Muscle of leg (tissue), 3 donors: ENCODE measurements at regions not wholly inside any gene's neighbourhood (a gene's known extent, or its start where the extent isn't known, plus 50 kb on each side); places are given as distances from the start of the nearest gene placed in this dataset.

ENCODE experiments used
- DNase-seq: peaks from one replicate; pipeline ENCODE4 v3.0.0; 2013
- H3K27ac ChIP-seq: one replicate; pipeline ENCODE4 v1.5.1; 2013; ENCODE audit warnings: mild to moderate bottlenecking, low read length, control low read depth
- H3K27me3 ChIP-seq: one replicate; pipeline ENCODE4 v1.6.1; 2013; ENCODE audit warnings: low read length; ENCODE audit not compliant: control insufficient read depth, insufficient read depth
- H3K36me3 ChIP-seq: one replicate; pipeline ENCODE4 v1.6.1; 2013; ENCODE audit warnings: low read length; ENCODE audit not compliant: control insufficient read depth, insufficient read depth
- H3K4me1 ChIP-seq: one replicate; pipeline ENCODE4 v1.6.1; 2013; ENCODE audit warnings: low read length; ENCODE audit not compliant: control insufficient read depth, insufficient read depth
- H3K4me3 ChIP-seq: one replicate; pipeline ENCODE4 v1.5.1; 2013; ENCODE audit warnings: low read length, control low read depth
- H3K9me3 ChIP-seq: replicated peaks from 2 replicates; pipeline ENCODE4 v1.6.1; 2013; ENCODE audit warnings: low read depth, low read length; ENCODE audit not compliant: control insufficient read depth
- whole genome bisulfite sequencing: methylation state at CpG from one replicate; pipeline ENCODE4 v1.1.5; 2013; ENCODE audit warnings: missing lambda C conversion rate; ENCODE audit not compliant: insufficient coverage; 5-methylcytosine and 5-hydroxymethylcytosine counted together

DNA sequence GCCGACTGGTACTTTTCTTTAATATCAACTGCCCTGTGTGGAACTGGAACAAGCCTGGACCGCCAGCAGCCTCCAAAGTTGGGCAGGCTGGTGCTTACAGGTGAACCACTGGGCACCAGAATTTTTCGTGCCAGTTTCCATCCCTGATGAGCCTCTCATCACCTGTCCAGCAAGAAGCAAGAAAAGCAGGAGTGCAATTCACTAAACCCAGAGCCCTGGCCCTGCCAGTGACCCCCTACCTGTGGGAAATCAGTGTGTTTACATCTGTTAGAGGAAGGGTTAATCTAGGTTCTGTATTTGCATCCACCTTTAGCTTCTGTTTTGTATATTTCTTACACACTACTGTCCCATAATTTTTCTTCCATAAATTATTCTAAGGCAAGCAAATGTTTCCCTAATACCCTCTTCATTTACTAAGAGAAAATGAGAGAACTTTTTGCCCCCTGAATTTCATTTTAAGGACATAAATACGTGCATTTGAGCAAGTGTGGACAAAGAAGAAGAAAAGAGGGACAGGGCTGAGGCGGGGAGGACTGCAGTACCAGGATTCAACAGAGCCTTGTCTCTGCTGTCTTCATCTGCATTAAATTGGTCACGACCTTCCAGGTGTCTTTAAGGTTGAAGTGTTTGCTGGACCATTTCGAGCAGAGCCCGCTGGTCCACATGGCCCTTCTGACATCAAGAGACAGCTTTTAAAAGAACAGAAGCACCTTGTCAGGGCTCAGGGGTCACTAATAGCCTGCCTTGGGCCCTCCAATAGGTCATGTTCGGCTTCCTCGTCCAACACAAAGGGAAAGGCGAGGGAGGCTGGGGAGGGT is 763.1 kb downstream of the BCL11A start:
- 70% methylated on average over 7 of the region's 11 CpGs for WGBS
- no peaks in the 10 kb centered on the region for H3K9me3 ChIP-seq
- H3K36me3 ChIP-seq: no peaks in the 10 kb centered on the region
- H3K4me3 ChIP-seq: no peak overlapping the region
- no peaks in the 10 kb centered on the region for H3K4me1 ChIP-seq
- H3K27ac ChIP-seq: no peak overlapping the region
- no peak for DNase-seq
- no peaks in the 10 kb centered on the region for H3K27me3 ChIP-seq

DNA sequence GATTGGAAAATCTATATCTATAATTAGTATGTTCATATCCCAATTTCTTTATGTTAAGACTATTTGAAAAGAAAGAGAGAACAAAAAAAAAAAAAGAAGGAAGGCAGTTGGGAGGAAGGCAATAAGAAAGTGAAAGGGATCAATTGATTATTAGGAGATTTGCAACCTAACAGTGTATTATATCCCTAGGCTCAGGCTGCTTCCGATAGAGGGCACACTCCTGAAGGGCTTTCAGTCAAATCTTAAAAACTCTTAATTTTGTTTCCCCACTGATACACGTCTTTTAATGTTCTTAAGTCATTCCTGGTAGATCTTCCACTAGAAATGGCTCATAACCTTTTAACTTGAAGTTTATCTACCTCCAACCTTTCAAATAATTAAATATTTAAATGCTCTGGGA is 763.9 kb downstream of the BCL11A start:
- WGBS: no CpG with 5 or more reads among the region's 2 CpGs
- H3K27me3 ChIP-seq: no peaks in the 10 kb centered on the region
- no peak overlapping the region for H3K27ac ChIP-seq
- no peaks in the 10 kb centered on the region for H3K4me1 ChIP-seq
- no peaks in the 10 kb centered on the region for H3K36me3 ChIP-seq
- no peak for DNase-seq
- H3K4me3 ChIP-seq: no peak overlapping the region
- no peaks in the 10 kb centered on the region for H3K9me3 ChIP-seq

DNA sequence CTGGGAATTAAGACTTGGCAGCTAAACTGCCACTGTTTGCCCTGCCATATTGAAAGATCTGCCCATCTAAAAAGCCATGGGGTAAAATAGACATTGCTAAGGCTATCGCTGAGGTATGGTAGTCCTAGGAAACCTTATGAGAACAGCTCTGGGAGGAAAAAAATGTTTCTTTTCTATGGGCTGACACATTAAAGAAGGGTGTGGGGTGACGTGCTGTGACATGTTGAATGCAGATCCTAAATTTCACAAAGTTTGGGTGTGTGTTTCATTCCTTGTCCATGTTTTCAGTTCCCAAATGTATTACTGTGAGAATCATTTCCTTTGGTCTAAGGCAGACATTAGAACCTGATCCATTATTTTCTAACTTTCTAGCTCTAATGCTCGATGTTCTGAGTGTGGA is 766.4 kb downstream of the BCL11A start:
- H3K27me3 ChIP-seq: no peaks in the 10 kb centered on the region
- no peak overlapping the region for H3K4me3 ChIP-seq
- no peaks in the 10 kb centered on the region for H3K36me3 ChIP-seq
- 52% methylated on average over 2 of the region's 3 CpGs for WGBS
- DNase-seq: no peak
- H3K4me1 ChIP-seq: no peaks in the 10 kb centered on the region
- no peak overlapping the region for H3K27ac ChIP-seq
- H3K9me3 ChIP-seq: no peaks in the 10 kb centered on the region

DNA sequence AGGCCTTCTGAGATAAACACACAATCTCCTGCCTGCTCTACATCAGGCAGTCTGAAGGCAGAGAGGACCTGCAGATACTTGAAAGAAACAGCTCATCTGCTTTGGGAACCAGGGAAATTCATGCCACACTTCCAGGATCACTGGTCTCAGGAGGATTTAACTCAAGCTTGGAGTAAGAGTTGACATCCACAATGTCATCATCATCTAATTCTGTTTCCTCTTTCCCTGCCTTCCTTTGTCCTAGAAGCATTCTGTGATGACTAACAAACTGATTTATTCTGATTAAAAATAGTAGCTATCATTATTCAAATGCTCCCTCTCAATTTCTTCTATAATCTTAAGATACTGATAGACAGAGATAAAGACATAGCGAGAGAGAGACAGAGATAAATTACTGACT is 766.8 kb downstream of the BCL11A start:
- no peak for DNase-seq
- Histone ChIP-seq H3K9me3 (no peaks in the 10 kb centered on the region), H3K27me3 (no peaks in the 10 kb centered on the region), H3K4me3 (no peak overlapping the region), H3K36me3 (no peaks in the 10 kb centered on the region), H3K4me1 (no peaks in the 10 kb centered on the region), H3K27ac (no peak overlapping the region)
- 83% methylated on average over 1 of the region's 1 CpG for WGBS

DNA sequence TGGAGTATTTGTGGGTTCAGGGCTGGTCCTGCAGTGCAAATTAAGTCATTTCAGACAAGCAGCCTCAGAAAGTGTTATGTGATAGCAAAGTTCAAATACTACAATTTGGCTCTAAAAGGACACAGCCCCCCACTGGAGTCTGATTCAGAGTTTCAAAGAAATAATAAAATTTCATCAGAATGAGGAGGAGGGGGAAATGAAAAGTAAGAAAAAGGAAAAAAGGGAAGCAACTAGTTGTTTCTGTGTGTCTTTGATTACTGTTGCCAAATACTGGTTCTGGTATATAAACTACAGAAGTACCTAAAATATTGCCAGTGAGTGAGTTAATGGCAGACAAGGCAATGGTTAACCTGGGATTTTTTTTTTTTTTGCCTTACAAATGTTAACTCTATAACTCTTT is 773.9 kb downstream of the BCL11A start:
- Histone ChIP-seq H3K9me3 (no peaks in the 10 kb centered on the region), H3K27ac (no peak overlapping the region), H3K27me3 (no peaks in the 10 kb centered on the region), H3K4me3 (no peak overlapping the region), H3K4me1 (no peaks in the 10 kb centered on the region), H3K36me3 (no peaks in the 10 kb centered on the region)
- DNase-seq: no peak

DNA sequence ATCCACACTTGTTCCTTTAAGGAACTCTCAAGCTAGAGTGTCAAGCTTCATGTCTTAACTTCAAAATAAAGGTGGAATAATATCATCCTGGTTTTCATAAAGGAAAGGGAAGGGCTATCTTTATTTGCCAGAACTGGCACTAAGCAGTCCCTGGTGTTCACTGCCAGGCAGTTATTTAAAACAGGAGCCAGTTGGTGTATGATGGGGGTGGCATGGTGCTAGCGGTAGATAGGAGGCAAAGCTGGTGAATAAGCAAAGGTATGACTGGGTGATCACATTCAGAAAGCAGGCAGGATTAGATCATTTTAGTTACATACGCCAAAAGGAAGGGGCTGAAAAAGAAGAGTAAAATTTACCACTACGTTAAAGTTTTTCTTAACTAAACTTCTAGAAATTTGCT is 776.3 kb downstream of the BCL11A start:
- Histone ChIP-seq H3K4me3 (no peak overlapping the region), H3K27me3 (no peaks in the 10 kb centered on the region), H3K9me3 (no peaks in the 10 kb centered on the region), H3K36me3 (no peaks in the 10 kb centered on the region), H3K4me1 (no peaks in the 10 kb centered on the region), H3K27ac (no peak overlapping the region)
- no peak for DNase-seq
- 78% methylated on average over 1 of the region's 3 CpGs for WGBS

DNA sequence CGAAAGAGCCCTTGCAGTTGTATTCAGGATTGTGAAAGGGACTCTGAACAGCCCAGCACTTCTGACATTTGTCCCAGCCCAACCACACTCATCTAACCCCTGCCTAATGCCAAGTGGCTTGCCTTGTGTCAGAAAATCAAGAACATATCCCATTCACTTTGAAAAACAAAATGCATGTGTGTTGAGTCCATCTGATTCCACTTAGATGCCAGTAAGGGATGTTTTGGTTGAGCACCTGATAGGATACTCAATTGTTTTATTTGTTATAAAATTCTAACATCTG is 776.8 kb downstream of the BCL11A start:
- Histone ChIP-seq H3K4me1 (no peaks in the 10 kb centered on the region), H3K9me3 (no peaks in the 10 kb centered on the region), H3K27ac (no peak overlapping the region), H3K4me3 (no peak overlapping the region), H3K36me3 (no peaks in the 10 kb centered on the region), H3K27me3 (no peaks in the 10 kb centered on the region)
- no CpG with 5 or more reads among the region's 1 CpG for WGBS
- DNase-seq: no peak

DNA sequence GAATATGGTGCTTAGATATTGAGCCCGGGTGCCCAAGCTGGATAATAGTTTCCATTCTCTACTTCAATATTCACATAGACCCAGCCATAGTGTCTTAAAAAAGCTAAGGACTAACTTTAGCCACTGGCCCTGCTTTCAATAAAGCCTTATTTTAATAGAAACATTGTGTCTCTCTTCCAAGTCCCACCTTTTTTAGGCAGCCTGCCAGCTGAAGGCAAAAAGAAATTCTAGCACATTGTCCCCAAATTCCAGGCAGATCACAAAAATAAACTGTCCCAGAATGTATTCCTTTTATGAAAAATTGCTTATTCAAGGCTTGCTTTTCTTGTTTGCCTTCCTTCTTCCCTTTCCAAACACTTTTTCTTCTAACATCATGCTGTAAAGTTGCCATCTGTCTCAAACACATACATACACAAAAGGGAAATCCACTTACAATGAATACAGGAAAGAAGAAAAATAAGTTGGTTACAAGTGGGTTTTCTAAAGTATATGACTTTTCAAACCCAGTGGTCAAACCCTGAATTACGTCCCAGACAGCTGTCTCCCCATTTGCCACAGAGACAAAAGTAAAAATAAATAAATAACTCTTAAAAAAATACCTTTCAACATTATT is 778.5 kb downstream of the BCL11A start:
- H3K27ac ChIP-seq: no peak overlapping the region
- WGBS: no CpG with 5 or more reads among the region's 2 CpGs
- H3K4me1 ChIP-seq: no peaks in the 10 kb centered on the region
- no peaks in the 10 kb centered on the region for H3K27me3 ChIP-seq
- H3K9me3 ChIP-seq: no peaks in the 10 kb centered on the region
- no peak overlapping the region for H3K4me3 ChIP-seq
- no peaks in the 10 kb centered on the region for H3K36me3 ChIP-seq
- DNase-seq: peak; percentile 17

DNA sequence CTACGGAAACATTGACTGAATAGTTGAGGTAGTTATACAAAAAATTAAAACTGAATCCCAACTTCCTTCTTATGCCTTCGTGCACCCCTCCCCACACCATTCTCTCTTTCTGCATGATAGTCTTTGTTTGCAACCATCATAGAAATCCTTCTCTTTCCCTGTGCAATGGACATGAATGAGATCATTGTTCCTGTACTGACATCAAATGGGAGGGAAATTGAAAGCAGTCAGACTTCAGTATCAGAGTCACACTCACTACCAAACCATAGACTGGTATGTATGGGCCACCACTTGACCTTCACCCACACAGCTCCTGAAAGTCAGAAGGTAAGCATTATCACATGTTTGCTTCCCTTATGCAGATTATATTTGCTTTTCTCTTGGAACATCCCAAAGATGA is 782.8 kb downstream of the BCL11A start:
- Histone ChIP-seq H3K36me3 (no peaks in the 10 kb centered on the region), H3K27ac (no peak overlapping the region), H3K4me3 (no peak overlapping the region), H3K9me3 (no peaks in the 10 kb centered on the region), H3K27me3 (no peaks in the 10 kb centered on the region), H3K4me1 (no peaks in the 10 kb centered on the region)
- DNase-seq: no peak
- no CpG with 5 or more reads among the region's 2 CpGs for WGBS

DNA sequence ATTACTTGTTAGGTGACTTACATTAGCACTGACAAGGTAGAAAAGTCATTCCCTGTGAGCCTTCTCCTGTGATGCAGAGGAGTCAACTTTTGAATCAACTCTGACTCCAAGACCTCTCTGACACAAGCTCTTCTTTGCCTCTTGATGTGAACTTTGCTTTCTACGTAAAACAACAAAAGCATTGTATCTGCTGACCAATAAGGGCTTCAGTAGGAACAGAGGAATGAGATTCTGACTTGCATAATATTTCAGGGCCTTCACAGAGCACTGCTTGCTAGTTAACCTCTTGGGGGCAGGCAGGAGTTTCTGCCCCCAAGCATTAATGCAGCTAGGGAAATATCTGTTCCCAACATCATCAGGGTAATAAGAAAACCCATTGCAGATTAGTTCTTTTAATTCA is 791.5 kb downstream of the BCL11A start:
- no peaks in the 10 kb centered on the region for H3K27me3 ChIP-seq
- H3K4me3 ChIP-seq: no peak overlapping the region
- WGBS: 83% methylated on average over 1 of the region's 1 CpG
- no peaks in the 10 kb centered on the region for H3K9me3 ChIP-seq
- DNase-seq: no peak
- H3K4me1 ChIP-seq: no peaks in the 10 kb centered on the region
- no peak overlapping the region for H3K27ac ChIP-seq
- no peaks in the 10 kb centered on the region for H3K36me3 ChIP-seq

DNA sequence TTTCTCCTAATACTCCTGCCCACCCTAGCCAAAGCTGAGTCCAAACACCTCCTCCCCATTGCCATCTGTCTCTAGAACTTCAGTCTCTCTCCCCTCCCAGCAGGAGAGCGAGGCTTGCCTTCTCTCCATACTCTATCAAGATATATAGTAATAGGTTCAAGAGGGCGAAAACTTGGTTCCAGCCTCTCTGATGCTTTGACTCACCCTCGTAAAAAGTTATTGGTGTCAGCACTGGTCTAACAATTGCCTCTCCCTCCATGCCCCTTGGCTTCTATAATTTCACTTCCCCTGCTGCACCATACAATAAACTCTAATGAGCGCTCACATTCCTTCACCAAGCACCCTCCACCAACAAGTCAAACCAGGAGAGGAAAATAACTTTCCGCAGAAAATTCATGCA is 797.3 kb downstream of the BCL11A start:
- Histone ChIP-seq H3K27me3 (no peaks in the 10 kb centered on the region), H3K27ac (no peak overlapping the region), H3K36me3 (no peaks in the 10 kb centered on the region), H3K4me3 (no peak overlapping the region), H3K9me3 (no peaks in the 10 kb centered on the region), H3K4me1 (no peaks in the 10 kb centered on the region)
- no peak for DNase-seq
- 63% methylated on average over 3 of the region's 5 CpGs for WGBS
